ENCODE measurements at regions not wholly inside any gene's neighbourhood (a gene's known extent, or its start where the extent isn't known, plus 50 kb on each side); places are given as distances from the start of the nearest gene placed in this dataset.

DNA sequence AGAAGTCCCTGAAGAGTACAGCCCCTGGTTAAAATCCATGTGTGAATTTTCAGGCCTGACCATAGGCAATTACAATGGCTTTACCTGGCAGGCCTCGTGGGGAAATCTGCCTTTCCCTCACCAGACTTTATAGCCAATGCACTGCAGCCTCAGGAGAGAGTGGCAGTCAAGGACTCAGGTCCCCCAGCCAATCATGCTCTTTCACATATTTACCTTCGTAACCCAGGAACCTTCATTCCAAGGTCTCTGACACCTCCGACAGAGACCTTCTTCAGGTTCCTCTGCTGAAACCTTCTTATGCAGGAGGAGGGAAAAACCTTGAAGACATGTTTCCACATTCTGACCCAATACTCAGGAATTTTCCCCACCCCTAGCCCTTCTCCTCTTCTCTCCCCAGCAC lies 118.9 kb downstream of the FASLG start:
- FAIRE-seq (peak; percentile 43), DNase-seq (ENCODE audit: low read depth) (no peak)
- no peaks in the 10 kb centered on the region for H3K27me3 ChIP-seq (ENCODE audit: control insufficient read depth, insufficient read depth, low read length)
- TF ChIP-seq, protein P1, sequence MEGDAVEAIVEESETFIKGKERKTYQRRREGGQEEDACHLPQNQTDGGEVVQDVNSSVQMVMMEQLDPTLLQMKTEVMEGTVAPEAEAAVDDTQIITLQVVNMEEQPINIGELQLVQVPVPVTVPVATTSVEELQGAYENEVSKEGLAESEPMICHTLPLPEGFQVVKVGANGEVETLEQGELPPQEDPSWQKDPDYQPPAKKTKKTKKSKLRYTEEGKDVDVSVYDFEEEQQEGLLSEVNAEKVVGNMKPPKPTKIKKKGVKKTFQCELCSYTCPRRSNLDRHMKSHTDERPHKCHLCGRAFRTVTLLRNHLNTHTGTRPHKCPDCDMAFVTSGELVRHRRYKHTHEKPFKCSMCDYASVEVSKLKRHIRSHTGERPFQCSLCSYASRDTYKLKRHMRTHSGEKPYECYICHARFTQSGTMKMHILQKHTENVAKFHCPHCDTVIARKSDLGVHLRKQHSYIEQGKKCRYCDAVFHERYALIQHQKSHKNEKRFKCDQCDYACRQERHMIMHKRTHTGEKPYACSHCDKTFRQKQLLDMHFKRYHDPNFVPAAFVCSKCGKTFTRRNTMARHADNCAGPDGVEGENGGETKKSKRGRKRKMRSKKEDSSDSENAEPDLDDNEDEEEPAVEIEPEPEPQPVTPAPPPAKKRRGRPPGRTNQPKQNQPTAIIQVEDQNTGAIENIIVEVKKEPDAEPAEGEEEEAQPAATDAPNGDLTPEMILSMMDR (IDR thresholded peaks at IDR 0.05; ENCODE audit: insufficient read depth, low read length, severe bottlenecking), result no peak
- no peak overlapping the region for H3K4me3 ChIP-seq (ENCODE audit: low read depth, low read length)
- no peaks in the 10 kb centered on the region for H3K36me3 ChIP-seq (ENCODE audit: control insufficient read depth, insufficient read depth, low read length)

DNA sequence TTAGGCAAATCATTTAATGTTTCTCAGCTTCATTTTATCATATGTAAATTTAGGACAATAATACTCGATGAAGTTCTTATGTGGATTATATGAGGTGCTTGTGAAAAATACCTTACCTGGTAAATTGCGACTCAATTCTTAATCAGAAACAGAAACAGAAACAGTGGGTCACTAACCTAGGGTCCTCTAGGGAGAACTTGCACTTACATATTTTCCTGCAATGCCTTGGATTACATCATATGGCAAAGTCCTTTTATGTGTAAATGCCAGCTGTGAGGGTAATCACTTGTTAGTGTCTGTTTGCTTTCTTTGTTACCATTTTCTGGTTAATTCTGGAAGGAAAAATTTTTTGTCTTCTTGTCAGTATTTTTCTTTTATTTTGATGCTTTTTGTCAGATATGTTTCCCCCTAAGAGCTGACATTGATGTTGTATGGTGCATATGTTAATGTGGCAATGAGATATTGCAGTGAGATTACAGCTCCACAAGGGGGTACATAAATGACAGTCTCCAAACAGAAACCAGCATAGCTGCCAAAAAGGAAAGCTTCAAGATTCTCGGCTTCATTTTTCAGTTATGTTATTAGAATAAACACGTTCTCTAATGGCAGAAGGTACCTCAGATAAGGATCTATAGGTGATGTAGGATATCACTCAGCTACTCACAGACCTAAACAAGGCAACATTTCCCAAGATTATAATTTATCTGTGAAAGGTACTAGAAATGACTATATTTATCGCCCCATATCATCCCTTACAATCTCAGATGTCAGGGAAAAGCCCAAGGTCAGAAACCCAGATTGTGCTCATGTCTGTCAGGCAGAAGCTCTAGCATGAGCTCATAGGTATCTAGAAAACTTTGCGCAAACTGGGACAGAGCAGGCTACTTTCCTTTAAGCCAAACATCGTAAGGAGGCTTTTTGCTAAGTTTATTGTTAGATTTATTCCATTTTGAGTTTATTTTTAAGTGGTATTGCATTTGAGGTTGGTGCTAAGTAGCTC lies 119.9 kb downstream of the FASLG start:
- TF ChIP-seq, protein P1 (IDR thresholded peaks at IDR 0.05; ENCODE audit: insufficient read depth, low read length, severe bottlenecking), result no peak
- H3K36me3 ChIP-seq (ENCODE audit: control insufficient read depth, insufficient read depth, low read length), result no peaks in the 10 kb centered on the region
- FAIRE-seq (no peak), DNase-seq (ENCODE audit: low read depth) (no peak)
- H3K27me3 ChIP-seq (ENCODE audit: control insufficient read depth, insufficient read depth, low read length), result no peaks in the 10 kb centered on the region
- no peak overlapping the region for H3K4me3 ChIP-seq (ENCODE audit: low read depth, low read length)

DNA sequence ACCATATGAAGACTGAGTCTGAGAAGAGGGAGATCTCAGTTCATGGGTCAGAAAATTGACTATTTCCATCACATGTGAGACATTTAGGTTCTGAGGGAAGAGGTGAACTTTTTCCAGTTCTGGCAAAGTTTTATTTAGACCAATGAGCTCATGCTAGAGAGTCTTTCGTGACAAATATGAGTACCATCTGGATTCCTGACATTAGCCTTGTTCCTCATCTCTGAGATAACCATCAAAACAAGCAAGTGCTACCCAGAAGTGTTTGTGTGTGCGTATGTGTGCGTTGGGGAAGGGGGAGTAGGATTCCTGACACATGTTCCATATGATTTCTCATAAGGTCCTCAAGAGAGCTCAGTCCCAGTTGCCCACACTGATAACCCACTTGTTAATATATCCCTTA lies 120.6 kb downstream of the FASLG start:
- FAIRE-seq (no peak), DNase-seq (ENCODE audit: low read depth) (no peak)
- TF ChIP-seq, protein P1 (IDR thresholded peaks at IDR 0.05; ENCODE audit: insufficient read depth, low read length, severe bottlenecking), result no peak
- Histone ChIP-seq H3K36me3 (ENCODE audit: control insufficient read depth, insufficient read depth, low read length) (no peaks in the 10 kb centered on the region), H3K4me3 (ENCODE audit: low read depth, low read length) (no peak overlapping the region), H3K27me3 (ENCODE audit: control insufficient read depth, insufficient read depth, low read length) (no peaks in the 10 kb centered on the region)

DNA sequence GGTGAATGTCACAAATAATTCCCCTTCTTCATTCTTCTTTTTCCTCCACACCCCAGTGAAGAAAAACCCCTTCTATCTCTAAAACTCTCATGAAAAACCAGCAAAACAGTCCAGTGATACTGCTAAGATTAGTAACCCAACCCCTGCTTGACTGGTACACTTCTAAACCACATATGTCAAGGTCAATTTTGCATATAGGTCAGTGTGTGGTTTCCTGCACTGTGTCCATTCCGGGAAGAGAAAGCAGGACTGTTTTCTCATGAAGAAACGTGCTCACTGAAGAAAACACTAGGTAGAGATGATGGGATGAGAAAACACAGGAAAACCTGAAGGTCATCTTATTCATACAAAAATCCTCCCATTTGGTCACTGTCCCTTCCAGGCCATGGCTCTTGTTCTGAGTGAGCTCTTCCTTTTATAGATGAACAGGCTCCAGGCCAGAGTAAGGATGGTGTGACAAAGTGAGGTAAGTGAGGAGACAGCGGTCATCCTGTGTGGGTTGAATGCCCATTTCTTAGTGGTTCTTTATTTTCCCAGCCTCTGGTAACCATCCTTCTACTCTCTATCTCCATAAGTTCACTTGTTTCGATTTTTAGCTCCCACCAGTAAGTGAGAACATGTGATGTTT lies 122.7 kb downstream of the FASLG start:
- TF ChIP-seq, protein P1 (IDR thresholded peaks at IDR 0.05; ENCODE audit: insufficient read depth, low read length, severe bottlenecking), result no peak
- FAIRE-seq, result no peak
- Histone ChIP-seq H3K4me3 (ENCODE audit: low read depth, low read length) (no peak overlapping the region), H3K36me3 (ENCODE audit: control insufficient read depth, insufficient read depth, low read length) (no peaks in the 10 kb centered on the region), H3K27me3 (ENCODE audit: control insufficient read depth, insufficient read depth, low read length) (no peaks in the 10 kb centered on the region)
- no peak for DNase-seq (ENCODE audit: low read depth)

DNA sequence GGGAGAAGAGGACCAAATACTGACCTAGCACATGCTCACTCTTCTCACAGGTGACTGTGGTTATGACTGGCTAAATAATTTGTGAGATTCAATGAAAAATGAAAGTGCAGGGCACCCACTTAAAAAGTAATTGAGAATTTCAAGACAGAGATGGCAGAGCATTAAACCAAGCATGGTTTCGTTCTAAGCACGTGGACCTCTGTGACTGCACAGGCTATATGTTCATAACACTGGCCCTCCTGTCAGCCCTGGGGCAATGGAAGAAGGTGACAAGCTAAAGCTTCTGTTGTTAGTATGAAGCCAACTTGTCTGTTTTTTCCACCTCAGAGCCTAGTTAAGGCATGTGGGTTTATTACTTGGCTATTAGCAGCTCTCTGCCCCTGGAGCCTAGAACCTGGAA lies 130.9 kb downstream of the FASLG start:
- FAIRE-seq, result no peak
- Histone ChIP-seq H3K27me3 (ENCODE audit: control insufficient read depth, insufficient read depth, low read length) (peaks cover 3% of the 10 kb centered on the region), H3K36me3 (ENCODE audit: control insufficient read depth, insufficient read depth, low read length) (no peaks in the 10 kb centered on the region), H3K4me3 (ENCODE audit: low read depth, low read length) (no peak overlapping the region)
- TF ChIP-seq, protein P1 (IDR thresholded peaks at IDR 0.05; ENCODE audit: insufficient read depth, low read length, severe bottlenecking), result no peak
- no peak for DNase-seq (ENCODE audit: low read depth)

All from bronchial epithelial cell (primary cell).